K562 (cell line): ENCODE measurements at regions not wholly inside any gene's neighbourhood (a gene's known extent, or its start where the extent isn't known, plus 50 kb on each side); places are given as distances from the start of the nearest gene placed in this dataset.

ENCODE experiments used
- ARNT ChIP-seq, 2 experiments: fragments of 450-650 bp; IDR thresholded peaks; 2 replicates each; pipeline ENCODE4 v1.6.1; 2016; ENCODE audit warnings: mild to moderate bottlenecking in 1 of 2
- CEBPB ChIP-seq: fragments of 450-650 bp; IDR thresholded peaks from 2 replicates; pipeline ENCODE4 v1.6.1; 2016; ENCODE audit warnings: missing genetic modification characterization, missing compliant biosample characterization
- ELF2 ChIP-seq: fragments of 250-450 bp; sonication (Bioruptor Pico); IDR thresholded peaks from 2 replicates; pipeline ENCODE4 v1.5.0; 2021; ENCODE audit warnings: mild to moderate bottlenecking
- FIP1L1 ChIP-seq: fragments of 200-400 bp; formaldehyde crosslinking; IDR thresholded peaks from 2 replicates; pipeline ENCODE4 v1.6.1; 2018; ENCODE audit warnings: mild to moderate bottlenecking, low read depth, low read length; ENCODE audit not compliant: poor library complexity, severe bottlenecking
- HDAC6 ChIP-seq: IDR thresholded peaks from 2 replicates; pipeline ENCODE4 v1.6.1; 2012; ENCODE audit warnings: low read depth, mild to moderate bottlenecking, control low read depth, inconsistent platforms, low read length, moderate library complexity
- JUND ChIP-seq, 2 experiments: IDR thresholded peaks; 2 replicates in 1 of 2; 3 replicates in 1 of 2; pipeline ENCODE4 v1.6.1; 2011; ENCODE audit warnings: borderline replicate concordance in 2 of 2, low read depth in 2 of 2, low read length in 2 of 2, improper control_type of control experiment in 1 of 2, missing biosample characterization in 1 of 2, missing genetic modification characterization in 1 of 2, missing genetic modification reagents in 1 of 2
- KLF10 ChIP-seq: fragments of 250-450 bp; sonication (Bioruptor Pico); IDR thresholded peaks from 2 replicates; pipeline ENCODE4 v1.6.1; 2021; ENCODE audit warnings: matching md5 sums
- MAZ ChIP-seq, 2 experiments: fragments of 450-650 bp in 1 of 2; sonication (generic) in 1 of 2; formaldehyde crosslinking; IDR thresholded peaks in 1 of 2; conservative IDR thresholded peaks in 1 of 2; 2 replicates each; pipeline versions ENCODE4 v1.4.0 to v1.5.0; 2020; ENCODE audit warnings: mild to moderate bottlenecking in 1 of 2, missing genetic modification reagents in 1 of 2
- MCM7 ChIP-seq, 2 experiments: fragments of 450-650 bp; IDR thresholded peaks; 2 replicates each; pipeline ENCODE4 v1.6.1; 2016 to 2018
- MEIS2 ChIP-seq: fragments of 450-650 bp; IDR thresholded peaks from 2 replicates; pipeline ENCODE4 v1.6.1; 2014; ENCODE audit warnings: mild to moderate bottlenecking; ENCODE audit not compliant: partially characterized antibody
- NR2C1 ChIP-seq, 2 experiments: fragments of 450-650 bp; IDR thresholded peaks; 2 replicates each; pipeline ENCODE4 v1.6.1; 2017; ENCODE audit warnings: mild to moderate bottlenecking in 2 of 2, antibody characterized with exemption in 1 of 2, inconsistent platforms in 1 of 2, missing compliant biosample characterization in 1 of 2, missing genetic modification characterization in 1 of 2
- PHF21A ChIP-seq: fragments of 450-650 bp; IDR thresholded peaks from 2 replicates; pipeline ENCODE4 v1.6.1; 2017; ENCODE audit warnings: low read depth, borderline replicate concordance
- POLR2A ChIP-seq: fragments of 450-650 bp; conservative IDR thresholded peaks from 2 replicates; pipeline ENCODE4 v1.6.1; 2016
- RFX7 ChIP-seq: fragments of 250-450 bp; sonication (Bioruptor Pico); IDR thresholded peaks from 2 replicates; pipeline ENCODE4 v1.5.1; 2021; ENCODE audit warnings: mild to moderate bottlenecking
- SIN3B ChIP-seq: fragments of 450-650 bp; IDR thresholded peaks from 2 replicates; pipeline ENCODE4 v1.6.1; 2017; ENCODE audit warnings: low read depth, mild to moderate bottlenecking, moderate library complexity
- SMAD1 ChIP-seq: fragments of 150-350 bp; IDR thresholded peaks from 2 replicates; pipeline ENCODE4 v1.6.1; 2014; ENCODE audit warnings: low read length, low read depth; ENCODE audit not compliant: partially characterized antibody
- SMARCB1 ChIP-seq: IDR thresholded peaks from 2 replicates; pipeline ENCODE4 v1.6.1; 2011; ENCODE audit warnings: improper control_type of control experiment, low read depth; ENCODE audit not compliant: insufficient read length
- SMARCE1 ChIP-seq: fragments of 450-650 bp; IDR thresholded peaks from 2 replicates; pipeline ENCODE4 v1.7.1; 2016; ENCODE audit warnings: mild to moderate bottlenecking
- SPI1 ChIP-seq: IDR thresholded peaks from 2 replicates; pipeline ENCODE4 v1.6.1; 2011; ENCODE audit warnings: low read depth, low read length, control low read depth, borderline replicate concordance
- ZKSCAN1 ChIP-seq: fragments of 150-350 bp; IDR thresholded peaks from 2 replicates; pipeline ENCODE4 v1.6.1; 2016; ENCODE audit warnings: low read depth, low read length
- ZNF324 ChIP-seq: fragments of 250-450 bp; sonication (Bioruptor Pico); IDR thresholded peaks from 2 replicates; pipeline ENCODE4 v1.4.0; 2020; ENCODE audit warnings: mild to moderate bottlenecking
- TF ChIP-seq, protein P1 (sequence below): sonication (generic); formaldehyde crosslinking; IDR thresholded peaks from 2 replicates; pipeline ENCODE4 v1.8.0; 2022; ENCODE audit warnings: missing genetic modification reagents, mild to moderate bottlenecking, borderline replicate concordance
- TF ChIP-seq, protein P2 (sequence below): fragments of 250-450 bp; sonication (Bioruptor Pico); IDR thresholded peaks from 2 replicates; pipeline ENCODE4 v1.8.0; 2021; ENCODE audit warnings: moderate library complexity, mild to moderate bottlenecking, inconsistent platforms
- TF ChIP-seq, protein P3 (sequence below): fragments of 450-650 bp; IDR thresholded peaks from 2 replicates; pipeline ENCODE4 v1.6.1; 2016
- TF ChIP-seq, protein P4 (sequence below): sonication (generic); formaldehyde crosslinking; IDR thresholded peaks from 2 replicates; pipeline ENCODE4 v1.5.0; 2020; ENCODE audit warnings: missing genetic modification reagents

DNA sequence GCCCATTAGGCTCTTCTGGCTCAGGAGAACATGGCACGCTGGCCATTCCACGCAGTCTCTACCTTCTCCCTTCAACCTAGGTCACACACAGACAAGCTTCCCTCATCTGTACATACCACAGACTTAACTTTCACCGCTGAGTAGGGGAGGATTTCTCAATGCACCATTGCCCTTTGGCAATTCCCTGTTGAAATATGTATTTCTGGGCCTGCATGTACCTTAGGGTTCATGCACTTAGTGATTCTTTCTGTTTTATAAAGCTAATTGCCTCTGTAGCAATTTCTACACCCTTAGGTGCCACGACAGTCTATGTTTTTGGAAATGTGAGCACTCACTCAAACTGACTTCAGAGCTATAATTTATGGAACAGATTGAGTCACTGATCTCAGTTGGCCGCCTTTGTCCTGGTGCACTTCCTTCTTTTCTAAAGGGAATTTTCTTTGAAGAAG lies 253.8 kb upstream of the PRDM1 start (continued):
- TF ChIP-seq HDAC6 (no peak), SMARCE1 (peak; percentile 56; the same call in 1 of the 2 replicates), SMARCB1 (no peak), RFX7 (CRISPR knock-in tag) (no peak), SPI1 (peak; percentile 87; the same call in 1 of the 2 replicates), ARNT (IDR thresholded peaks at IDR 0.05) (no peak), ZNF324 (CRISPR knock-in tag) (no peak), ZKSCAN1 (no peak), SIN3B (no peak), ELF2 (CRISPR knock-in tag) (no peak), KLF10 (no peak), JUND (IDR thresholded peaks at IDR 0.05; ENCODE audit: borderline replicate concordance, low read depth, low read length) (0 out of 2 replicates have a peak, but pooled peaks have one; percentile 9), JUND (tag; IDR thresholded peaks at IDR 0.05; ENCODE audit: borderline replicate concordance, low read depth, low read length) (no peak), CEBPB (tag) (peak; percentile 82), MEIS2 (peak; percentile 90), MCM7 (IDR thresholded peaks at IDR 0.05) (no peak), FIP1L1 (no peak), NR2C1 (IDR thresholded peaks at IDR 0.05) (no peak), NR2C1 (tag; IDR thresholded peaks at IDR 0.05) (no peak), MAZ (CRISPR knock-in tag; conservative IDR thresholded peaks at IDR 0.05 in 1 of 2, IDR thresholded peaks at IDR 0.05 in 1 of 2) (peak in 1 of 2 experiments; percentile 27; a peak in 1 of 4 replicates), SMAD1 (no peak), PHF21A (no peak), POLR2A (no peak)
- TF ChIP-seq, protein P1, sequence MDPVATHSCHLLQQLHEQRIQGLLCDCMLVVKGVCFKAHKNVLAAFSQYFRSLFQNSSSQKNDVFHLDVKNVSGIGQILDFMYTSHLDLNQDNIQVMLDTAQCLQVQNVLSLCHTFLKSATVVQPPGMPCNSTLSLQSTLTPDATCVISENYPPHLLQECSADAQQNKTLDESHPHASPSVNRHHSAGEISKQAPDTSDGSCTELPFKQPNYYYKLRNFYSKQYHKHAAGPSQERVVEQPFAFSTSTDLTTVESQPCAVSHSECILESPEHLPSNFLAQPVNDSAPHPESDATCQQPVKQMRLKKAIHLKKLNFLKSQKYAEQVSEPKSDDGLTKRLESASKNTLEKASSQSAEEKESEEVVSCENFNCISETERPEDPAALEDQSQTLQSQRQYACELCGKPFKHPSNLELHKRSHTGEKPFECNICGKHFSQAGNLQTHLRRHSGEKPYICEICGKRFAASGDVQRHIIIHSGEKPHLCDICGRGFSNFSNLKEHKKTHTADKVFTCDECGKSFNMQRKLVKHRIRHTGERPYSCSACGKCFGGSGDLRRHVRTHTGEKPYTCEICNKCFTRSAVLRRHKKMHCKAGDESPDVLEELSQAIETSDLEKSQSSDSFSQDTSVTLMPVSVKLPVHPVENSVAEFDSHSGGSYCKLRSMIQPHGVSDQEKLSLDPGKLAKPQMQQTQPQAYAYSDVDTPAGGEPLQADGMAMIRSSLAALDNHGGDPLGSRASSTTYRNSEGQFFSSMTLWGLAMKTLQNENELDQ (CRISPR knock-in tag), result no peak
- TF ChIP-seq, protein P2, sequence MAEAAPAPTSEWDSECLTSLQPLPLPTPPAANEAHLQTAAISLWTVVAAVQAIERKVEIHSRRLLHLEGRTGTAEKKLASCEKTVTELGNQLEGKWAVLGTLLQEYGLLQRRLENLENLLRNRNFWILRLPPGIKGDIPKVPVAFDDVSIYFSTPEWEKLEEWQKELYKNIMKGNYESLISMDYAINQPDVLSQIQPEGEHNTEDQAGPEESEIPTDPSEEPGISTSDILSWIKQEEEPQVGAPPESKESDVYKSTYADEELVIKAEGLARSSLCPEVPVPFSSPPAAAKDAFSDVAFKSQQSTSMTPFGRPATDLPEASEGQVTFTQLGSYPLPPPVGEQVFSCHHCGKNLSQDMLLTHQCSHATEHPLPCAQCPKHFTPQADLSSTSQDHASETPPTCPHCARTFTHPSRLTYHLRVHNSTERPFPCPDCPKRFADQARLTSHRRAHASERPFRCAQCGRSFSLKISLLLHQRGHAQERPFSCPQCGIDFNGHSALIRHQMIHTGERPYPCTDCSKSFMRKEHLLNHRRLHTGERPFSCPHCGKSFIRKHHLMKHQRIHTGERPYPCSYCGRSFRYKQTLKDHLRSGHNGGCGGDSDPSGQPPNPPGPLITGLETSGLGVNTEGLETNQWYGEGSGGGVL (CRISPR knock-in tag), result no peak
- TF ChIP-seq, protein P3, sequence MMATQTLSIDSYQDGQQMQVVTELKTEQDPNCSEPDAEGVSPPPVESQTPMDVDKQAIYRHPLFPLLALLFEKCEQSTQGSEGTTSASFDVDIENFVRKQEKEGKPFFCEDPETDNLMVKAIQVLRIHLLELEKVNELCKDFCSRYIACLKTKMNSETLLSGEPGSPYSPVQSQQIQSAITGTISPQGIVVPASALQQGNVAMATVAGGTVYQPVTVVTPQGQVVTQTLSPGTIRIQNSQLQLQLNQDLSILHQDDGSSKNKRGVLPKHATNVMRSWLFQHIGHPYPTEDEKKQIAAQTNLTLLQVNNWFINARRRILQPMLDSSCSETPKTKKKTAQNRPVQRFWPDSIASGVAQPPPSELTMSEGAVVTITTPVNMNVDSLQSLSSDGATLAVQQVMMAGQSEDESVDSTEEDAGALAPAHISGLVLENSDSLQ, result peak; percentile 79
- TF ChIP-seq, protein P4, sequence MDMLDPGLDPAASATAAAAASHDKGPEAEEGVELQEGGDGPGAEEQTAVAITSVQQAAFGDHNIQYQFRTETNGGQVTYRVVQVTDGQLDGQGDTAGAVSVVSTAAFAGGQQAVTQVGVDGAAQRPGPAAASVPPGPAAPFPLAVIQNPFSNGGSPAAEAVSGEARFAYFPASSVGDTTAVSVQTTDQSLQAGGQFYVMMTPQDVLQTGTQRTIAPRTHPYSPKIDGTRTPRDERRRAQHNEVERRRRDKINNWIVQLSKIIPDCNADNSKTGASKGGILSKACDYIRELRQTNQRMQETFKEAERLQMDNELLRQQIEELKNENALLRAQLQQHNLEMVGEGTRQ (CRISPR knock-in tag), result no peak
